ENCODE measurements at regions not wholly inside any gene's neighbourhood (a gene's known extent, or its start where the extent isn't known, plus 50 kb on each side); places are given as distances from the start of the nearest gene placed in this dataset.

GRCh38 chr3:148450819-148451218 lies 246.9 kb upstream of the AGTR1 start:
- H3K4me1 ChIP-seq (ENCODE audit: control insufficient read depth, insufficient read depth, low read length) = peaks cover 7% of the 10 kb centered on the region
- H3K27ac ChIP-seq (ENCODE audit: low read depth, low read length) = no peak overlapping the region
- H3K27ac Mint-ChIP-seq = no peak overlapping the region
- H3K27me3 Mint-ChIP-seq (ENCODE audit: insufficient read depth) = no peaks in the 10 kb centered on the region
- no peak overlapping the region for H3K4me3 Mint-ChIP-seq
- TF ChIP-seq, protein P1, sequence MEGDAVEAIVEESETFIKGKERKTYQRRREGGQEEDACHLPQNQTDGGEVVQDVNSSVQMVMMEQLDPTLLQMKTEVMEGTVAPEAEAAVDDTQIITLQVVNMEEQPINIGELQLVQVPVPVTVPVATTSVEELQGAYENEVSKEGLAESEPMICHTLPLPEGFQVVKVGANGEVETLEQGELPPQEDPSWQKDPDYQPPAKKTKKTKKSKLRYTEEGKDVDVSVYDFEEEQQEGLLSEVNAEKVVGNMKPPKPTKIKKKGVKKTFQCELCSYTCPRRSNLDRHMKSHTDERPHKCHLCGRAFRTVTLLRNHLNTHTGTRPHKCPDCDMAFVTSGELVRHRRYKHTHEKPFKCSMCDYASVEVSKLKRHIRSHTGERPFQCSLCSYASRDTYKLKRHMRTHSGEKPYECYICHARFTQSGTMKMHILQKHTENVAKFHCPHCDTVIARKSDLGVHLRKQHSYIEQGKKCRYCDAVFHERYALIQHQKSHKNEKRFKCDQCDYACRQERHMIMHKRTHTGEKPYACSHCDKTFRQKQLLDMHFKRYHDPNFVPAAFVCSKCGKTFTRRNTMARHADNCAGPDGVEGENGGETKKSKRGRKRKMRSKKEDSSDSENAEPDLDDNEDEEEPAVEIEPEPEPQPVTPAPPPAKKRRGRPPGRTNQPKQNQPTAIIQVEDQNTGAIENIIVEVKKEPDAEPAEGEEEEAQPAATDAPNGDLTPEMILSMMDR (conservative IDR thresholded peaks at IDR 0.05) = no peak
- no peaks in the 10 kb centered on the region for H3K27me3 ChIP-seq (ENCODE audit: control insufficient read depth, insufficient read depth, low read length, poor library complexity, severe bottlenecking)
- H3K36me3 Mint-ChIP-seq (ENCODE audit: low read depth) = no peaks in the 10 kb centered on the region
- H3K4me1 Mint-ChIP-seq = peaks cover 41% of the 10 kb centered on the region
- no peaks in the 10 kb centered on the region for H3K9me3 ChIP-seq (ENCODE audit: control insufficient read depth, low read length)
- no peak overlapping the region for H3K9ac ChIP-seq (ENCODE audit: extremely low read depth, low read length, poor library complexity, severe bottlenecking)
- no peaks in the 10 kb centered on the region for H3K9me3 Mint-ChIP-seq
- DNase-seq = no peak
- H3K36me3 ChIP-seq (ENCODE audit: control insufficient read depth, insufficient read depth, low read length) = no peaks in the 10 kb centered on the region
- no peak overlapping the region for H3K4me3 ChIP-seq (ENCODE audit: low read length)
- 92% methylated on average over 5 of the region's 5 CpGs; no CpG with 5 or more reads in 1 of the 2 experiments for WGBS, 2 experiments (ENCODE audit: insufficient coverage in 1 of 2, insufficient read length in 1 of 2)

GRCh38 chr3:148451969-148452368 lies 245.7 kb upstream of the AGTR1 start:
- Histone ChIP-seq H3K4me3 (ENCODE audit: low read length) (no peak overlapping the region), H3K27ac (ENCODE audit: low read depth, low read length) (no peak overlapping the region), H3K27me3 (ENCODE audit: control insufficient read depth, insufficient read depth, low read length, poor library complexity, severe bottlenecking) (no peaks in the 10 kb centered on the region), H3K36me3 (ENCODE audit: control insufficient read depth, insufficient read depth, low read length) (no peaks in the 10 kb centered on the region), H3K9ac (ENCODE audit: extremely low read depth, low read length, poor library complexity, severe bottlenecking) (no peak overlapping the region), H3K4me1 (ENCODE audit: control insufficient read depth, insufficient read depth, low read length) (peaks cover 4% of the 10 kb centered on the region), H3K9me3 (ENCODE audit: control insufficient read depth, low read length) (no peaks in the 10 kb centered on the region)
- no peaks in the 10 kb centered on the region for H3K9me3 Mint-ChIP-seq
- DNase-seq = no peak
- H3K27ac Mint-ChIP-seq = no peak overlapping the region
- H3K36me3 Mint-ChIP-seq (ENCODE audit: low read depth) = no peaks in the 10 kb centered on the region
- H3K4me1 Mint-ChIP-seq = peaks cover 36% of the 10 kb centered on the region
- TF ChIP-seq, protein P1 (conservative IDR thresholded peaks at IDR 0.05) = no peak
- H3K27me3 Mint-ChIP-seq (ENCODE audit: insufficient read depth) = no peaks in the 10 kb centered on the region
- no peak overlapping the region for H3K4me3 Mint-ChIP-seq

DNA sequence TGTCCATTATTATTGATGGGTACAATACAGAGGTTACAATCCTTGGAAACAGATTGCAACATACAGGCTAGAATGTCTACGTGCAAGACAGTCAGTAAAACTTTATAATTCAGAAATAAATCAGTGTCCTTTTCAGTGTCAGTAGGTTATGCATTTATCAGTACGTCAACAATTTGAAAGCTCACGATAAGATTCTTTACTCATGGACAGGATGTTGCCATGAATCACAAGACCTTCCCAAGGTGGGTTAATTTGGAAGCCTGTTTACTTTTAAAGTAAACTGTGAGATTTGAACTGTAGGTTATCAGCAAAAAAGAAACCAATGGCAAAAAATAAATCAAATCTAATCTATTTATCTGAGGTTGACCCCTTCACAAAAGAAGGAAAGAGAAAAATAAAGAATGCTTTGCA lies 243.9 kb upstream of the AGTR1 start:
- H3K36me3 ChIP-seq (ENCODE audit: control insufficient read depth, insufficient read depth, low read length) = no peaks in the 10 kb centered on the region
- no peak overlapping the region for H3K27ac ChIP-seq (ENCODE audit: low read depth, low read length)
- Mint-ChIP-seq H3K36me3 (ENCODE audit: low read depth) (no peaks in the 10 kb centered on the region), H3K27me3 (ENCODE audit: insufficient read depth) (no peaks in the 10 kb centered on the region), H3K4me1 (peaks cover 23% of the 10 kb centered on the region), H3K4me3 (no peak overlapping the region), H3K27ac (no peak overlapping the region), H3K9me3 (peaks cover 2% of the 10 kb centered on the region)
- no peaks in the 10 kb centered on the region for H3K27me3 ChIP-seq (ENCODE audit: control insufficient read depth, insufficient read depth, low read length, poor library complexity, severe bottlenecking)
- H3K9ac ChIP-seq (ENCODE audit: extremely low read depth, low read length, poor library complexity, severe bottlenecking) = no peak overlapping the region
- no peaks in the 10 kb centered on the region for H3K9me3 ChIP-seq (ENCODE audit: control insufficient read depth, low read length)
- TF ChIP-seq, protein P1 (conservative IDR thresholded peaks at IDR 0.05) = no peak
- 92 to 95% methylated on average over 3 of the region's 3 CpGs for WGBS, 2 experiments (ENCODE audit: insufficient coverage in 1 of 2, insufficient read length in 1 of 2)
- no peak overlapping the region for H3K4me3 ChIP-seq (ENCODE audit: low read length)
- H3K4me1 ChIP-seq (ENCODE audit: control insufficient read depth, insufficient read depth, low read length) = no peaks in the 10 kb centered on the region
- DNase-seq = no peak
